Activated gamma-delta T cell treated with Interleukin-2 at 50 U/mL for 16 hours (primary cell): ENCODE measurements at regions not wholly inside any gene's neighbourhood (a gene's known extent, or its start where the extent isn't known, plus 50 kb on each side); places are given as distances from the start of the nearest gene placed in this dataset.
"Not testable (repeated sequence)": the region's sequence is repeated elsewhere in the genome, so short reads cannot be mapped to it uniquely, and the experiment has no call there.

Source experiments
- DNase-seq: peaks from one replicate; pipeline ENCODE4 v3.0.0-alpha.2; 2020

GRCh38 chr18:8913606-8914403 is 188.7 kb upstream of the NDUFV2 start:
- DNase-seq: not testable (repeated sequence)

- DNase-seq: not testable (repeated sequence)
Measured at GRCh38 chr18:8914404-8915264, 187.9 kb upstream of the NDUFV2 start.

GRCh38 chr18:8920856-8921787 is 181.4 kb upstream of the NDUFV2 start:
- DNase-seq: not testable (repeated sequence)

- DNase-seq: no peak
Measured at GRCh38 chr18:8926464-8926863, 176.0 kb upstream of the NDUFV2 start.

- DNase-seq: no peak
Measured at GRCh38 chr18:8928044-8928443, 174.5 kb upstream of the NDUFV2 start.

- DNase-seq: no peak
Measured at GRCh38 chr18:8928847-8929780, 173.4 kb upstream of the NDUFV2 start.

GRCh38 chr18:8930990-8931616 is 171.4 kb upstream of the NDUFV2 start:
- DNase-seq: no peak

GRCh38 chr18:8932866-8933265 is 169.6 kb upstream of the NDUFV2 start:
- no peak for DNase-seq

GRCh38 chr18:8933714-8934284 is 168.7 kb upstream of the NDUFV2 start:
- no peak for DNase-seq

- DNase-seq: not testable (repeated sequence)
Measured at GRCh38 chr18:8935346-8935745, 167.2 kb upstream of the NDUFV2 start.

GRCh38 chr18:8936619-8937018 is 165.9 kb upstream of the NDUFV2 start:
- DNase-seq: no peak

- no peak for DNase-seq
Measured at GRCh38 chr18:8937160-8938094, 165.1 kb upstream of the NDUFV2 start.

- no peak for DNase-seq
Measured at GRCh38 chr18:8938817-8939216, 163.7 kb upstream of the NDUFV2 start.

GRCh38 chr18:8942021-8942908 is 160.2 kb upstream of the NDUFV2 start:
- DNase-seq: no peak

- DNase-seq: no peak
Measured at GRCh38 chr18:8942909-8943545, 159.5 kb upstream of the NDUFV2 start.

GRCh38 chr18:8943900-8944870 is 158.3 kb upstream of the NDUFV2 start:
- DNase-seq: no peak

- no peak for DNase-seq
Measured at GRCh38 chr18:8944871-8945245, 157.6 kb upstream of the NDUFV2 start.
